ENCODE measurements at regions not wholly inside any gene's neighbourhood (a gene's known extent, or its start where the extent isn't known, plus 50 kb on each side); places are given as distances from the start of the nearest gene placed in this dataset.

- Mint-ChIP-seq H3K27ac (no peak overlapping the region), H3K4me3 (no peak overlapping the region), H3K36me3 (no peaks in the 10 kb centered on the region), H3K9me3 (peaks cover 0 to 4% (median under 1%) of the 10 kb centered on the region in 7 donors), H3K4me1 (peaks cover 5% of the 10 kb centered on the region), H3K27me3 (ENCODE audit: low read depth in 3 of 3) (peaks cover 0 to 1% (median 0%) of the 10 kb centered on the region in 3 donors)
- Histone ChIP-seq H3K79me2 (ENCODE audit: insufficient read depth, low read length) (no peaks in the 10 kb centered on the region), H3K9ac (ENCODE audit: insufficient read depth, low read length, poor library complexity, severe bottlenecking) (no peak overlapping the region), H3K36me3 (replicated peaks in 1 of 2; ENCODE audit: control insufficient read depth in 1 of 2, insufficient read depth in 2 of 2, low read length in 2 of 2) (no peaks in the 10 kb centered on the region), H2AFZ (ENCODE audit: insufficient read depth, low read depth, low read length, poor library complexity, severe bottlenecking) (no peak overlapping the region), H3K4me3 (replicated peaks in 1 of 3; ENCODE audit: low read depth in 2 of 3, low read length in 3 of 3) (no peak overlapping the region), H3K4me2 (replicated peaks; ENCODE audit: extremely low read depth, low read length, poor library complexity, severe bottlenecking) (no peak overlapping the region), H3K27me3 (ENCODE audit: control insufficient read depth in 2 of 2, insufficient read depth in 2 of 2, low read length in 2 of 2) (no peaks in the 10 kb centered on the region), H3K9me3 (replicated peaks in 1 of 2; ENCODE audit: control insufficient read depth in 1 of 2, insufficient read depth in 1 of 2, low read length in 2 of 2) (no peaks in the 10 kb centered on the region), H3K4me1 (ENCODE audit: control insufficient read depth in 1 of 2, insufficient read depth in 2 of 2, low read length in 2 of 2) (peaks cover 0 to 5% of the 10 kb centered on the region in 2 donors), H3K27ac (ENCODE audit: low read depth in 1 of 2, low read length in 2 of 2) (no peak overlapping the region), H4K20me1 (ENCODE audit: insufficient read depth, low read length) (no peaks in the 10 kb centered on the region)
- intact Hi-C loops (cut with micrococcal nuclease), result no loop called here
- TF ChIP-seq CTCF (IDR thresholded peaks at IDR 0.05), result no peak
- no peak for DNase-seq
- WGBS (ENCODE audit: insufficient coverage), result 100% methylated on average over 1 of the region's 2 CpGs
Measured at GRCh38 chr6:81608776-81609175, 143.7 kb downstream of the TENT5A start.

DNA sequence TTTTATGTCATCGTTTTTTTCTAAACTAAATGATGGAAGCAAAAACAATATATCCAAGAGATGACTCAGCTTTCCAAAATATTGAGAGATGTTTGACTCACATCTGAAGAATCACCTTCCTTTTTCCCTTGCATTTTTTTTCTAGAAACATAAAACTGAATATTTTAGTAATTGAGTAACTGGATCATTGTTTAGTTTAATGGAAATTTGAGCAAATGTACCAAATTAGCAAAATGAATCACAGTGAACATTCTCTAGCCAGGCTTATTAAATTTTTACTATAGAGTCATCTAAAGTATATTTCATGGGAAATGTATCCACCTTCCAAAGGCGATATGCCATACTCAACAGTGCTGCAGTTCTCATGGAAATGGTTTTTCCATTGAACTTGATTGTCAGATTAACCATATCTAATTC, 145.5 kb downstream of the TENT5A start:
- H3K4me1 ChIP-seq (ENCODE audit: control insufficient read depth in 1 of 2, insufficient read depth in 2 of 2, low read length in 2 of 2), result no peaks in the 10 kb centered on the region
- no peak overlapping the region for H3K27ac ChIP-seq (ENCODE audit: low read depth in 1 of 2, low read length in 2 of 2)
- TF ChIP-seq CTCF (IDR thresholded peaks at IDR 0.05), result no peak
- no peak overlapping the region for H2AFZ ChIP-seq (ENCODE audit: insufficient read depth, low read depth, low read length, poor library complexity, severe bottlenecking)
- H4K20me1 ChIP-seq (ENCODE audit: insufficient read depth, low read length), result no peaks in the 10 kb centered on the region
- peaks cover 3 to 9% (median 8%) of the 10 kb centered on the region in 7 donors for H3K9me3 Mint-ChIP-seq
- H3K27me3 ChIP-seq (ENCODE audit: control insufficient read depth in 2 of 2, insufficient read depth in 2 of 2, low read length in 2 of 2), result no peaks in the 10 kb centered on the region
- no peaks in the 10 kb centered on the region for H3K79me2 ChIP-seq (ENCODE audit: insufficient read depth, low read length)
- DNase-seq, result no peak
- no peaks in the 10 kb centered on the region for H3K4me1 Mint-ChIP-seq
- peaks cover 0 to 1% (median 0%) of the 10 kb centered on the region in 3 donors for H3K27me3 Mint-ChIP-seq (ENCODE audit: low read depth in 3 of 3)
- no peaks in the 10 kb centered on the region for H3K36me3 ChIP-seq (replicated peaks in 1 of 2; ENCODE audit: control insufficient read depth in 1 of 2, insufficient read depth in 2 of 2, low read length in 2 of 2)
- WGBS (ENCODE audit: insufficient coverage), result no CpG with 5 or more reads among the region's 2 CpGs
- H3K27ac Mint-ChIP-seq, result no peak overlapping the region
- no peak overlapping the region for H3K9ac ChIP-seq (ENCODE audit: insufficient read depth, low read length, poor library complexity, severe bottlenecking)
- H3K4me3 Mint-ChIP-seq, result no peak overlapping the region
- no peak overlapping the region for H3K4me2 ChIP-seq (replicated peaks; ENCODE audit: extremely low read depth, low read length, poor library complexity, severe bottlenecking)
- H3K36me3 Mint-ChIP-seq, result no peaks in the 10 kb centered on the region
- intact Hi-C loops (cut with micrococcal nuclease), result no loop called here
- H3K9me3 ChIP-seq (replicated peaks in 1 of 2; ENCODE audit: control insufficient read depth in 1 of 2, insufficient read depth in 1 of 2, low read length in 2 of 2), result no peaks in the 10 kb centered on the region
- no peak overlapping the region for H3K4me3 ChIP-seq (replicated peaks in 1 of 3; ENCODE audit: low read depth in 2 of 3, low read length in 3 of 3)

Measured in CD14-positive monocyte (primary cell).